ENCODE measurements at regions not wholly inside any gene's neighbourhood (a gene's known extent, or its start where the extent isn't known, plus 50 kb on each side); places are given as distances from the start of the nearest gene placed in this dataset.

DNA sequence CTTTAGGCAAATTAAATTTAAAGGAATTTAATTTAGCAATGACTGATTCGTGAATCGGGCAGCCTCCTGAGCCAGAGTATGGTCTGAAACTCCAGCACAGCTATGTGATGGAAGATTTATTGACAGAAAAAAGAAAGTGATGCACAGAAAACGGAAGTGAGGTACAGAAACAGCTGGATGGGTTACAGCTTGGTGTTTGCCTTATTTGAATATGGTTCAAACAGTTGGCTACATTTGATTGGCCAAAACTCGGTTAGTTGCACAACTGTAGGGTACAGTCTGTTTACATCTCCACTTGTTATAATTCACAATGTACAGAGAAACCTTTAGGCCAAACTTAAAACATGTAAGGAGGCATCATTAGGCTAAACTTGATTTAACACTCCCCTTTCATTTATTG, 1716.1 kb upstream of the C9orf72 start:
- TF ChIP-seq POLR2A (IDR thresholded peaks at IDR 0.05) (no peak), CTCF (IDR thresholded peaks at IDR 0.05) (no peak)
